ENCODE measurements at regions not wholly inside any gene's neighbourhood (a gene's known extent, or its start where the extent isn't known, plus 50 kb on each side); places are given as distances from the start of the nearest gene placed in this dataset.

- H3K4me3 ChIP-seq (replicated peaks; ENCODE audit: low read depth, low read length): no peak overlapping the region
- no peak for TF ChIP-seq CTCF (IDR thresholded peaks at IDR 0.05; ENCODE audit: low read depth, low read length, missing control alignments)
- DNase-seq (ENCODE audit: extremely low read depth, low read depth): no peak
Observed at GRCh38 chr9:16071400-16071799, 518.6 kb downstream of the CCDC171 start.

GRCh38 chr9:16074963-16075362 lies 522.1 kb downstream of the CCDC171 start:
- TF ChIP-seq CTCF (IDR thresholded peaks at IDR 0.05; ENCODE audit: low read depth, low read length, missing control alignments): no peak
- no peak for DNase-seq (ENCODE audit: extremely low read depth, low read depth)

GRCh38 chr9:16075696-16076095 lies 522.9 kb downstream of the CCDC171 start:
- no peak for TF ChIP-seq CTCF (IDR thresholded peaks at IDR 0.05; ENCODE audit: low read depth, low read length, missing control alignments)
- H3K4me3 ChIP-seq (replicated peaks; ENCODE audit: low read depth, low read length): no peak overlapping the region
- DNase-seq (ENCODE audit: extremely low read depth, low read depth): no peak

More at GRCh38 chr9:16074963-16075362, 522.1 kb downstream of the CCDC171 start:
- no peak overlapping the region for H3K4me3 ChIP-seq (replicated peaks; ENCODE audit: low read depth, low read length)

- H3K4me3 ChIP-seq (replicated peaks; ENCODE audit: low read depth, low read length): no peak overlapping the region
- no peak for TF ChIP-seq CTCF (IDR thresholded peaks at IDR 0.05; ENCODE audit: low read depth, low read length, missing control alignments)
- no peak for DNase-seq (ENCODE audit: extremely low read depth, low read depth)
Observed at GRCh38 chr9:16076511-16076910, 523.7 kb downstream of the CCDC171 start.

GRCh38 chr9:16082796-16083195 lies 530.0 kb downstream of the CCDC171 start:
- TF ChIP-seq CTCF (IDR thresholded peaks at IDR 0.05; ENCODE audit: low read depth, low read length, missing control alignments): no peak
- H3K4me3 ChIP-seq (replicated peaks; ENCODE audit: low read depth, low read length): no peak overlapping the region

GRCh38 chr9:16085167-16085726 lies 532.4 kb downstream of the CCDC171 start:
- no peak for DNase-seq (ENCODE audit: extremely low read depth, low read depth)
- no peak overlapping the region for H3K4me3 ChIP-seq (replicated peaks; ENCODE audit: low read depth, low read length)
- no peak for TF ChIP-seq CTCF (IDR thresholded peaks at IDR 0.05; ENCODE audit: low read depth, low read length, missing control alignments)

More at GRCh38 chr9:16082796-16083195, 530.0 kb downstream of the CCDC171 start:
- no peak for DNase-seq (ENCODE audit: extremely low read depth, low read depth)
